HFF-Myc (cell line): ENCODE measurements at regions not wholly inside any gene's neighbourhood (a gene's known extent, or its start where the extent isn't known, plus 50 kb on each side); places are given as distances from the start of the nearest gene placed in this dataset.

ENCODE experiments used
- DNase-seq: peaks from one replicate; pipeline ENCODE4 v3.0.0-alpha.2; 2011; ENCODE audit warnings: low read depth; ENCODE audit errors: extremely low read depth
- H3K4me3 ChIP-seq: replicated peaks from 2 replicates; pipeline ENCODE4 v1.5.1; 2011; ENCODE audit warnings: low read depth, mild to moderate bottlenecking, control low read depth, low read length
- CTCF ChIP-seq: IDR thresholded peaks from 2 replicates; pipeline ENCODE4 v1.5.1; 2012; ENCODE audit warnings: mild to moderate bottlenecking, low read depth, low read length, control low read depth; ENCODE audit errors: missing control alignments

GRCh38 chr2:8101614-8102277, 580.1 kb upstream of the ID2 start:
- TF ChIP-seq CTCF: no peak
- DNase-seq: no peak

GRCh38 chr2:8102470-8102869, 579.4 kb upstream of the ID2 start:
- no peak for DNase-seq
- no peak overlapping the region for H3K4me3 ChIP-seq
- TF ChIP-seq CTCF: no peak

More at GRCh38 chr2:8101614-8102277, 580.1 kb upstream of the ID2 start:
- H3K4me3 ChIP-seq: no peak overlapping the region

- no peak overlapping the region for H3K4me3 ChIP-seq
- DNase-seq: no peak
- no peak for TF ChIP-seq CTCF
These were observed 578.7 kb upstream of the ID2 start for GRCh38 chr2:8103085-8103708.

- no peak for TF ChIP-seq CTCF
- DNase-seq: no peak
- no peak overlapping the region for H3K4me3 ChIP-seq
These were observed 574.7 kb upstream of the ID2 start for GRCh38 chr2:8107150-8107549.

GRCh38 chr2:8107621-8108378, 574.1 kb upstream of the ID2 start:
- no peak for TF ChIP-seq CTCF
- no peak overlapping the region for H3K4me3 ChIP-seq
- no peak for DNase-seq

- no peak for TF ChIP-seq CTCF
- no peak overlapping the region for H3K4me3 ChIP-seq
- no peak for DNase-seq
These were observed 571.1 kb upstream of the ID2 start for GRCh38 chr2:8110716-8111115.
